ENCODE measurements at regions not wholly inside any gene's neighbourhood (a gene's known extent, or its start where the extent isn't known, plus 50 kb on each side); places are given as distances from the start of the nearest gene placed in this dataset.

GRCh38 chr6:164660781-164661180 lies 648.6 kb downstream of the C6orf118 start:
- TF ChIP-seq EZH2 (IDR thresholded peaks at IDR 0.05; ENCODE audit: insufficient read depth, poor library complexity, severe bottlenecking) (no peak), EZH2phosphoT487 (IDR thresholded peaks at IDR 0.05; ENCODE audit: insufficient read depth, low read depth) (no peak)
